HCT116 (cell line): ENCODE measurements at regions not wholly inside any gene's neighbourhood (a gene's known extent, or its start where the extent isn't known, plus 50 kb on each side); places are given as distances from the start of the nearest gene placed in this dataset.

ENCODE experiments used
- ATAC-seq: fragments of 200-7000 bp; cut with Tn5 transposase; 2 replicates; pipeline ENCODE4 v1.9.1; 2020; ENCODE audit warnings: mild to moderate bottlenecking, moderate library complexity
- BruUV-seq: library from RNA; stranded (reverse); fragments of 400-500 nt; replicated peaks from 2 replicates; lab custom pipeline; 2021; lab: Mats Ljungman, UMichigan
- CTCF ChIA-PET: fragments of 300-600 bp; sonication (Branson Sonifier 250); formaldehyde crosslinking; loops from one replicate; lab custom pipeline; 2021; ENCODE audit warnings: antibody characterized with exemption; lab: Charles Lee
- POLR2A ChIA-PET: fragments of 300-600, 350-600 bp; sonication (Branson Sonifier 250); formaldehyde crosslinking; loops from one replicate; lab custom pipeline; 2021; ENCODE audit warnings: antibody characterized with exemption; lab: Charles Lee
- RAD21 ChIA-PET, 2 experiments: fragments of 300-600 bp; sonication (Branson Sonifier 250); formaldehyde crosslinking; loops; one replicate each; lab custom pipeline; 2023; ENCODE audit warnings: low total read pairs in 2 of 2; ENCODE audit not compliant: uncharacterized antibody in 2 of 2, unreplicated experiment in 2 of 2, low non-redundant PET in 1 of 2; lab: Charles Lee
- DNase-seq: peaks from one replicate; pipeline ENCODE4 v3.0.0-alpha.2; 2010; ENCODE audit warnings: low read depth, low spot score
- H2AFZ ChIP-seq: fragments of 200-600 bp; shearing (Covaris generic), sonication (generic); 2 replicates; pipeline ENCODE4 v1.6.1; 2017; ENCODE audit warnings: low read depth, mixed run types, mixed read lengths, antibody characterized with exemption, low read length; ENCODE audit not compliant: poor library complexity, severe bottlenecking
- H3K27ac ChIP-seq: 2 replicates; pipeline ENCODE4 v1.5.1; 2012; ENCODE audit warnings: low read depth, low read length
- H3K27me3 ChIP-seq: fragments of 200-600 bp; sonication (generic); 2 replicates; pipeline ENCODE4 v1.6.1; 2016; ENCODE audit warnings: mixed run types, low read length, mixed read lengths; ENCODE audit not compliant: insufficient read depth
- H3K36me3 ChIP-seq, 2 experiments: fragments of 200-500 bp in 1 of 2; fragments of 200-600 bp in 1 of 2; sonication (Bioruptor generic) in 1 of 2; sonication (generic) in 1 of 2; 2 replicates each; pipeline versions ENCODE4 v1.5.1 to v1.6.1; 2014 to 2016; ENCODE audit warnings: low read length in 2 of 2, inconsistent platforms in 1 of 2, mixed read lengths in 1 of 2, mixed run types in 1 of 2; ENCODE audit not compliant: insufficient read depth in 2 of 2, control insufficient read depth in 1 of 2
- H3K4me1 ChIP-seq, 2 experiments: fragments of 200-600 bp in 1 of 2; sonication (generic) in 1 of 2; 2 replicates each; pipeline versions ENCODE4 v1.5.1 to v1.6.1; 2012 to 2017; ENCODE audit warnings: low read length in 2 of 2, inconsistent platforms in 1 of 2, mild to moderate bottlenecking in 1 of 2, mixed read lengths in 1 of 2, mixed run types in 1 of 2, moderate library complexity in 1 of 2; ENCODE audit not compliant: insufficient read depth in 2 of 2, control insufficient read depth in 1 of 2
- H3K4me2 ChIP-seq: fragments of 200-600 bp; sonication (generic); 2 replicates; pipeline ENCODE4 v1.6.1; 2017; ENCODE audit warnings: mixed run types, low read length, mixed read lengths
- H3K4me3 ChIP-seq, 2 experiments: fragments of 200-600 bp in 1 of 2; sonication (generic) in 1 of 2; replicated peaks in 1 of 2; 2 replicates each; pipeline ENCODE4 v1.5.1; 2011 to 2016; ENCODE audit warnings: low read length in 2 of 2, control low read depth in 1 of 2, low read depth in 1 of 2, mild to moderate bottlenecking in 1 of 2, mixed read lengths in 1 of 2, mixed run types in 1 of 2
- H3K79me2 ChIP-seq: fragments of 200-600 bp; sonication (generic); 2 replicates; pipeline ENCODE4 v1.6.1; 2017; ENCODE audit warnings: mild to moderate bottlenecking, mixed run types, low read length, moderate library complexity, mixed read lengths; ENCODE audit not compliant: insufficient read depth
- H3K9ac ChIP-seq: fragments of 200-600 bp; sonication (generic); 2 replicates; pipeline ENCODE4 v1.6.1; 2016; ENCODE audit warnings: low read length, mixed read lengths
- H3K9me2 ChIP-seq: fragments of 200-600 bp; sonication (generic), shearing (Covaris generic); 2 replicates; pipeline ENCODE4 v1.6.1; 2017; ENCODE audit warnings: mixed run types, mild to moderate bottlenecking, moderate library complexity; ENCODE audit not compliant: insufficient read depth
- H3K9me3 ChIP-seq, 2 experiments: fragments of 200-500 bp in 1 of 2; fragments of 200-600 bp in 1 of 2; sonication (Bioruptor generic) in 1 of 2; sonication (generic) in 1 of 2; 2 replicates each; pipeline ENCODE4 v1.6.1; 2014 to 2017; ENCODE audit warnings: low read length in 2 of 2, mixed read lengths in 2 of 2, inconsistent platforms in 1 of 2, low read depth in 1 of 2, mild to moderate bottlenecking in 1 of 2, mixed run types in 1 of 2, moderate library complexity in 1 of 2; ENCODE audit not compliant: control insufficient read depth in 1 of 2, insufficient read depth in 1 of 2
- H4K20me1 ChIP-seq: fragments of 200-600 bp; sonication (generic), shearing (Covaris generic); 2 replicates; pipeline ENCODE4 v1.6.1; 2017; ENCODE audit warnings: mixed run types, mild to moderate bottlenecking, moderate library complexity; ENCODE audit not compliant: insufficient read depth
- ATF3 ChIP-seq: IDR thresholded peaks from 2 replicates; pipeline ENCODE4 v1.6.1; 2012
- CBX3 ChIP-seq: IDR thresholded peaks from 2 replicates; pipeline ENCODE4 v1.6.1; 2012; ENCODE audit warnings: low read depth
- CTCF ChIP-seq, 3 experiments: fragments of 200-600 bp in 1 of 3; sonication (generic) in 1 of 3; IDR thresholded peaks in 2 of 3; conservative IDR thresholded peaks in 1 of 3; 2 replicates each; pipeline ENCODE4 v1.5.1; 2012 to 2017; ENCODE audit warnings: low read depth in 2 of 3, low read length in 2 of 3, antibody characterized with exemption in 1 of 3, borderline replicate concordance in 1 of 3, control low read depth in 1 of 3, mild to moderate bottlenecking in 1 of 3, mixed read lengths in 1 of 3, mixed run types in 1 of 3, moderate library complexity in 1 of 3; ENCODE audit not compliant: insufficient read depth in 1 of 3
- EZH2phosphoT487 ChIP-seq: fragments of 200-600 bp; IDR thresholded peaks from 2 replicates; pipeline ENCODE4 v1.6.1; 2018; ENCODE audit warnings: antibody characterized with exemption, borderline replicate concordance
- JUND ChIP-seq: IDR thresholded peaks from 2 replicates; pipeline ENCODE4 v1.6.1; 2012
- POLR2A ChIP-seq: IDR thresholded peaks from 2 replicates; pipeline ENCODE4 v1.7.0; 2011; ENCODE audit warnings: borderline replicate concordance; ENCODE audit not compliant: insufficient read depth, insufficient read length; ENCODE audit errors: extremely low read depth
- POLR2AphosphoS5 ChIP-seq: IDR thresholded peaks from 2 replicates; pipeline ENCODE4 v1.6.1; 2011; ENCODE audit warnings: mild to moderate bottlenecking, low read depth, low read length, moderate library complexity
- REST ChIP-seq: IDR thresholded peaks from 2 replicates; pipeline ENCODE4 v1.6.1; 2012; ENCODE audit warnings: low read depth
- SRF ChIP-seq: IDR thresholded peaks from 2 replicates; pipeline ENCODE4 v1.6.1; 2012; ENCODE audit warnings: low read depth
- ZFX ChIP-seq: fragments of 450-650 bp; IDR thresholded peaks from 2 replicates; pipeline ENCODE4 v1.6.1; 2017
- ZNF274 ChIP-seq: fragments of 200-500 bp; sonication (Bioruptor generic); IDR thresholded peaks from 2 replicates; pipeline ENCODE4 v1.6.1; 2014; ENCODE audit warnings: mild to moderate bottlenecking, low read depth, low read length, inconsistent platforms
- intact Hi-C: fragments of 100-400 bp; cut with micrococcal nuclease; formaldehyde crosslinking; loops from 2 replicates; pipeline ENCODE4 v1.10.0; 2022

- ChIA-PET RAD21 (no interaction called here), CTCF (no interaction called here)
- H3K4me3 ChIP-seq, result no peak overlapping the region
- no peaks in the 10 kb centered on the region for H4K20me1 ChIP-seq
- H3K27ac ChIP-seq, result no peak overlapping the region
- H3K9me3 ChIP-seq, result no peaks in the 10 kb centered on the region
- no peaks in the 10 kb centered on the region for H3K36me3 ChIP-seq
- TF ChIP-seq CTCF (IDR thresholded peaks at IDR 0.05 in 2 of 3, conservative IDR thresholded peaks at IDR 0.05 in 1 of 3; ENCODE audit: borderline replicate concordance in 1 of 3, insufficient read depth in 1 of 3, low read depth in 2 of 3, low read length in 2 of 3), result no peak
- no peak for TF ChIP-seq ZFX
- no peak for TF ChIP-seq JUND
- TF ChIP-seq POLR2A, result no peak
- TF ChIP-seq ZNF274, result no peak
- TF ChIP-seq, all 23 proteins: peak for 0
- POLR2A ChIA-PET, result no interaction called here
- no peak overlapping the region for H3K4me2 ChIP-seq
- intact Hi-C loops, result no loop called here
- H3K9ac ChIP-seq, result no peak overlapping the region
- H2AFZ ChIP-seq, result no peak overlapping the region
- DNase-seq (no peak), ATAC-seq (no peak)
- no peaks in the 10 kb centered on the region for H3K79me2 ChIP-seq
- BruUV-seq, result no TSS peak
- H3K27me3 ChIP-seq, result no peaks in the 10 kb centered on the region
- no peaks in the 10 kb centered on the region for H3K4me1 ChIP-seq
- no peaks in the 10 kb centered on the region for H3K9me2 ChIP-seq
Measured at GRCh38 chr15:95624100-95624499, 706.4 kb upstream of the NR2F2 start.

- RAD21 ChIA-PET, result no interaction called here
- Histone ChIP-seq H2AFZ (no peak overlapping the region), H3K27ac (no peak overlapping the region), H3K9ac (no peak overlapping the region), H3K79me2 (no peaks in the 10 kb centered on the region), H3K9me2 (no peaks in the 10 kb centered on the region), H3K4me1 (no peaks in the 10 kb centered on the region)
- no peak for DNase-seq
- no TSS peak for BruUV-seq
- CTCF ChIA-PET, result no interaction called here
- TF ChIP-seq EZH2phosphoT487 (no peak), SRF (no peak), POLR2AphosphoS5 (no peak), REST (no peak), ATF3 (no peak), CBX3 (no peak)
- TF ChIP-seq, all 23 proteins: peak for 0
- H3K9me3 ChIP-seq, result no peaks in the 10 kb centered on the region
- H3K4me2 ChIP-seq, result no peak overlapping the region
- POLR2A ChIA-PET, result no interaction called here
- intact Hi-C loops, result no loop called here
- H3K36me3 ChIP-seq, result no peaks in the 10 kb centered on the region
- ATAC-seq, result no peak
- H3K27me3 ChIP-seq, result no peaks in the 10 kb centered on the region
- H3K4me3 ChIP-seq, result no peak overlapping the region
- H4K20me1 ChIP-seq, result no peaks in the 10 kb centered on the region
Measured at GRCh38 chr15:95624616-95625361, 705.7 kb upstream of the NR2F2 start.
